Keratinocyte (primary cell): ENCODE measurements at regions not wholly inside any gene's neighbourhood (a gene's known extent, or its start where the extent isn't known, plus 50 kb on each side); places are given as distances from the start of the nearest gene placed in this dataset.

Experiments used
- DNase-seq: peaks from one replicate; pipeline ENCODE4 v3.0.0-alpha.2; 2011; ENCODE audit warnings: low read depth, missing footprints, low spot score
- FAIRE-seq: peaks from 2 replicates; lab custom pipeline; 2011; peaks lifted over from hg19 to GRCh38; lab: Jason Lieb, UNC
- H2AFZ ChIP-seq: 2 replicates; pipeline ENCODE4 v1.6.0; 2012; ENCODE audit warnings: low read length, control low read depth, inconsistent platforms; ENCODE audit not compliant: control insufficient read depth
- H3K27ac ChIP-seq: 2 replicates; pipeline ENCODE4 v1.5.1; 2011; ENCODE audit warnings: low read length; ENCODE audit not compliant: control insufficient read depth, insufficient read depth
- H3K27me3 ChIP-seq: 3 replicates; pipeline ENCODE4 v1.6.0; 2011; ENCODE audit warnings: low read length; ENCODE audit not compliant: control insufficient read depth, insufficient read depth; ENCODE audit errors: extremely low read depth
- H3K36me3 ChIP-seq, 2 experiments: 2 replicates in 1 of 2; 3 replicates in 1 of 2; pipeline ENCODE4 v1.5.1; 2011; ENCODE audit warnings: low read length in 2 of 2, mild to moderate bottlenecking in 1 of 2; ENCODE audit not compliant: control insufficient read depth in 2 of 2, insufficient read depth in 2 of 2; ENCODE audit errors: extremely low read depth in 1 of 2
- H3K4me1 ChIP-seq: 3 replicates; pipeline ENCODE4 v1.5.1; 2011; ENCODE audit warnings: low read length; ENCODE audit not compliant: control insufficient read depth, insufficient read depth; ENCODE audit errors: extremely low read depth
- H3K4me2 ChIP-seq: 3 replicates; pipeline ENCODE4 v1.6.0; 2011; ENCODE audit warnings: low read depth, low read length; ENCODE audit not compliant: control insufficient read depth, insufficient read depth; ENCODE audit errors: extremely low read depth
- H3K4me3 ChIP-seq, 3 experiments: fragments of 200-600 bp in 1 of 3; sonication (generic) in 1 of 3; 2 replicates in 2 of 3; 3 replicates in 1 of 3; pipeline ENCODE4 v1.5.1; 2011 to 2016; ENCODE audit warnings: low read length in 3 of 3, mild to moderate bottlenecking in 3 of 3, control low read depth in 2 of 3, inconsistent platforms in 1 of 3, low read depth in 1 of 3, mixed read lengths in 1 of 3, mixed run types in 1 of 3, moderate library complexity in 1 of 3; ENCODE audit not compliant: control insufficient read depth in 2 of 3, insufficient read depth in 2 of 3; ENCODE audit errors: extremely low read depth in 1 of 3
- H3K79me2 ChIP-seq: 2 replicates; pipeline ENCODE4 v1.6.0; 2012; ENCODE audit warnings: low read length; ENCODE audit not compliant: control insufficient read depth, insufficient read depth
- H3K9ac ChIP-seq: 3 replicates; pipeline ENCODE4 v1.6.0; 2011; ENCODE audit warnings: low read length; ENCODE audit not compliant: control insufficient read depth, insufficient read depth; ENCODE audit errors: extremely low read depth
- H3K9me1 ChIP-seq: 3 replicates; pipeline ENCODE4 v1.6.0; 2011; ENCODE audit warnings: low read length; ENCODE audit not compliant: control insufficient read depth, insufficient read depth; ENCODE audit errors: extremely low read depth
- H3K9me3 ChIP-seq: 2 replicates; pipeline ENCODE4 v1.5.1; 2012; ENCODE audit warnings: low read depth, low read length; ENCODE audit not compliant: control insufficient read depth
- H4K20me1 ChIP-seq: 3 replicates; pipeline ENCODE4 v1.6.0; 2011; ENCODE audit warnings: low read length; ENCODE audit not compliant: control insufficient read depth, insufficient read depth; ENCODE audit errors: extremely low read depth
- EZH2 ChIP-seq: IDR thresholded peaks from one replicate; pipeline ENCODE4 v1.6.1; 2012; ENCODE audit warnings: inconsistent platforms, mild to moderate bottlenecking, low read length, moderate library complexity
- dilution Hi-C: fragments of 300-500 bp; cut with MboI; formaldehyde crosslinking; loops from one replicate; pipeline ENCODE4 v1.7.0; 2020; ENCODE audit warnings: low sequenced_read_pairs; ENCODE audit not compliant: extremely low pct_ligation_motif_present
- TF ChIP-seq, protein P1 (sequence below), 3 experiments: IDR thresholded peaks in 1 of 3; conservative IDR thresholded peaks in 1 of 3; optimal IDR thresholded peaks in 1 of 3; 2 replicates in 2 of 3; 3 replicates in 1 of 3; pipeline versions ENCODE3 to v1.5.1; 2011; ENCODE audit warnings: low read length in 3 of 3, mild to moderate bottlenecking in 3 of 3, moderate library complexity in 2 of 3, control low read depth in 1 of 3, inconsistent platforms in 1 of 3; ENCODE audit not compliant: insufficient read depth in 2 of 3; ENCODE audit errors: extremely low read depth in 1 of 3

DNA sequence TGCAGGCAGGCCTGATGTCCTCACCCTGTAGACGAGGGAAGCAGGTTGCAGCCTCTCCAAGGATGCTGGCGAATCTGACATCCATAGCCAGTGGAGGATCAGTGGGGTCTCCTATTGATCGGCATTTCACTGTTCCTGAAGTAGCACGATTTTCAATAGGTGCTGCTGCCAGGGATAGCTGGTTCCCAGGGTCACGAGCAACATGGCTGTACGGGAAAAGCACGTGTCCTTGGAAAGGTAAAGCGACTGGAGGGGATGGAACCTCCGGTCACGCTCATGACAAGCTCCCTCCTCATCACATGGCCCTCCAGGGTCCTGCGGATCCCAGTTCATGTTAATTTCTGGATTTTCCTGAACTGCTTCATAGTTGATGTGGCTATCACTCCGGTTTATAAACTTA lies 373.7 kb upstream of the SMIM21 start:
- Histone ChIP-seq H3K4me2 (no peak overlapping the region), H3K9ac (no peak overlapping the region), H3K4me1 (no peaks in the 10 kb centered on the region), H3K9me1 (no peaks in the 10 kb centered on the region), H2AFZ (no peak overlapping the region), H3K36me3 (no peaks in the 10 kb centered on the region), H4K20me1 (no peaks in the 10 kb centered on the region), H3K27me3 (no peaks in the 10 kb centered on the region), H3K9me3 (no peaks in the 10 kb centered on the region), H3K27ac (no peak overlapping the region), H3K4me3 (no peak overlapping the region), H3K79me2 (no peaks in the 10 kb centered on the region)
- FAIRE-seq (no peak), DNase-seq (no peak)
- no peak for TF ChIP-seq EZH2
- TF ChIP-seq, protein P1, sequence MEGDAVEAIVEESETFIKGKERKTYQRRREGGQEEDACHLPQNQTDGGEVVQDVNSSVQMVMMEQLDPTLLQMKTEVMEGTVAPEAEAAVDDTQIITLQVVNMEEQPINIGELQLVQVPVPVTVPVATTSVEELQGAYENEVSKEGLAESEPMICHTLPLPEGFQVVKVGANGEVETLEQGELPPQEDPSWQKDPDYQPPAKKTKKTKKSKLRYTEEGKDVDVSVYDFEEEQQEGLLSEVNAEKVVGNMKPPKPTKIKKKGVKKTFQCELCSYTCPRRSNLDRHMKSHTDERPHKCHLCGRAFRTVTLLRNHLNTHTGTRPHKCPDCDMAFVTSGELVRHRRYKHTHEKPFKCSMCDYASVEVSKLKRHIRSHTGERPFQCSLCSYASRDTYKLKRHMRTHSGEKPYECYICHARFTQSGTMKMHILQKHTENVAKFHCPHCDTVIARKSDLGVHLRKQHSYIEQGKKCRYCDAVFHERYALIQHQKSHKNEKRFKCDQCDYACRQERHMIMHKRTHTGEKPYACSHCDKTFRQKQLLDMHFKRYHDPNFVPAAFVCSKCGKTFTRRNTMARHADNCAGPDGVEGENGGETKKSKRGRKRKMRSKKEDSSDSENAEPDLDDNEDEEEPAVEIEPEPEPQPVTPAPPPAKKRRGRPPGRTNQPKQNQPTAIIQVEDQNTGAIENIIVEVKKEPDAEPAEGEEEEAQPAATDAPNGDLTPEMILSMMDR (optimal IDR thresholded peaks at IDR 0.05 in 1 of 3, IDR thresholded peaks at IDR 0.05 in 1 of 3, conservative IDR thresholded peaks at IDR 0.05 in 1 of 3; ENCODE audit: extremely low read depth in 1 of 3, insufficient read depth in 2 of 3, low read length in 3 of 3) = no peak
- dilution Hi-C loops = no loop called here

DNA sequence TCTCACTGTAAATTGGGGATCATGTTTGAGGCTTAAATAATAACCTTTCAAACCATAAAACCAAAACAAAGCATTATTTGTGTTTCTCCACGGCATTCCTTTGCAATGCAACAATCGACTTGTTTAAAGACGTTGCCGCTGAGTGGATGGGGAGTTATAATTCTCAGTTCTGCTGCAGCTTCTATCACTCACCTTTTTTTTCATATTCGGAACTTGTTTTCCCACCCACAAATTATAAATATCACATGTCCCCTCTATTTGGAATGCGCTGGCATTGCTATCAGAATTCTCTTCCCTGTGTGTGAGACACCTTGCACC lies 372.8 kb upstream of the SMIM21 start:
- no peaks in the 10 kb centered on the region for H3K36me3 ChIP-seq
- dilution Hi-C loops = no loop called here
- no peak for FAIRE-seq

More for the DNA sequence above, 372.8 kb upstream of the SMIM21 start:
- no peak overlapping the region for H2AFZ ChIP-seq
- no peak overlapping the region for H3K4me3 ChIP-seq
- no peak overlapping the region for H3K9ac ChIP-seq
- no peak overlapping the region for H3K4me2 ChIP-seq
- no peaks in the 10 kb centered on the region for H3K9me1 ChIP-seq
- H3K27me3 ChIP-seq = no peaks in the 10 kb centered on the region
- TF ChIP-seq EZH2 = no peak
- TF ChIP-seq, protein P1 (optimal IDR thresholded peaks at IDR 0.05 in 1 of 3, IDR thresholded peaks at IDR 0.05 in 1 of 3, conservative IDR thresholded peaks at IDR 0.05 in 1 of 3; ENCODE audit: extremely low read depth in 1 of 3, insufficient read depth in 2 of 3, low read length in 3 of 3) = no peak
- no peaks in the 10 kb centered on the region for H3K4me1 ChIP-seq
- no peaks in the 10 kb centered on the region for H4K20me1 ChIP-seq
- no peaks in the 10 kb centered on the region for H3K79me2 ChIP-seq
- no peaks in the 10 kb centered on the region for H3K9me3 ChIP-seq
- H3K27ac ChIP-seq = no peak overlapping the region
- DNase-seq = no peak
